Prostate gland (tissue), 2 donors: ENCODE measurements at regions not wholly inside any gene's neighbourhood (a gene's known extent, or its start where the extent isn't known, plus 50 kb on each side); places are given as distances from the start of the nearest gene placed in this dataset.

Source experiments
- DNase-seq: peaks from one replicate; pipeline ENCODE4 v3.0.0-alpha.2; 2019; ENCODE audit warnings: low spot score
- H3K27ac ChIP-seq, 2 donors: fragments of 200-600 bp; sonication (generic); 2 replicates each; pipeline ENCODE4 v1.5.1; 2017 to 2019
- H3K27me3 ChIP-seq: fragments of 200-600 bp; sonication (generic); replicated peaks from 2 replicates; pipeline ENCODE4 v1.5.1; 2019; ENCODE audit not compliant: insufficient read depth
- H3K36me3 ChIP-seq, 2 donors: fragments of 200-600 bp; sonication (generic); 1 replicate in 1 of 2; 2 replicates in 1 of 2; pipeline versions ENCODE4 v1.5.1 to v1.8.1; 2017 to 2019
- H3K4me1 ChIP-seq: fragments of 200-600 bp; sonication (generic); replicated peaks from 2 replicates; pipeline ENCODE4 v1.5.1; 2019
- H3K4me3 ChIP-seq, 2 donors: fragments of 200-600 bp; sonication (generic); 2 replicates each; pipeline ENCODE4 v1.5.1; 2017 to 2019
- H3K9me3 ChIP-seq: fragments of 200-600 bp; sonication (generic); 2 replicates; pipeline ENCODE4 v1.5.1; 2017
- CTCF ChIP-seq, 4 experiments: fragments of 200-600 bp in 2 of 4; fragments of 450-650 bp in 2 of 4; sonication (generic) in 2 of 4; IDR thresholded peaks; 1 replicate in 3 of 4; 2 replicates in 1 of 4; pipeline ENCODE4 v1.5.1; 2016 to 2019; ENCODE audit warnings: antibody characterized with exemption in 4 of 4, mild to moderate bottlenecking in 2 of 4, moderate library complexity in 2 of 4
- POLR2A ChIP-seq: fragments of 450-650 bp; IDR thresholded peaks from one replicate; pipeline ENCODE4 v1.6.1; 2016; ENCODE audit warnings: antibody characterized with exemption, mild to moderate bottlenecking
- POLR2AphosphoS5 ChIP-seq: sonication (generic); formaldehyde crosslinking; IDR thresholded peaks from one replicate; pipeline ENCODE4 v1.6.1; 2017; ENCODE audit warnings: antibody characterized with exemption
- WGBS: methylation state at CpG from one replicate; pipeline ENCODE4 v1.1.5; 2018; 5-methylcytosine and 5-hydroxymethylcytosine counted together
- intact Hi-C: fragments of 100-400 bp; cut with DNase I; formaldehyde crosslinking; loops from one replicate; pipeline ENCODE4 v1.14.2; 2022

- intact Hi-C loops, result no loop called here
- TF ChIP-seq CTCF (IDR thresholded peaks at IDR 0.05) (no peak), POLR2AphosphoS5 (no peak), POLR2A (no peak)
- no peak overlapping the region for H3K4me3 ChIP-seq
- WGBS, result 63% methylated on average over 20 of the region's 20 CpGs
- no peak overlapping the region for H3K27ac ChIP-seq
- H3K27me3 ChIP-seq, result no peaks in the 10 kb centered on the region
- H3K4me1 ChIP-seq, result no peaks in the 10 kb centered on the region
- H3K9me3 ChIP-seq, result no peaks in the 10 kb centered on the region
- H3K36me3 ChIP-seq, result no peaks in the 10 kb centered on the region
- no peak for DNase-seq
Observed at GRCh38 chr2:9692456-9693195, 61.8 kb upstream of the YWHAQ start.

- TF ChIP-seq POLR2A (no peak), POLR2AphosphoS5 (no peak), CTCF (IDR thresholded peaks at IDR 0.05) (no peak)
- DNase-seq, result no peak
- Histone ChIP-seq H3K27ac (no peak overlapping the region), H3K4me3 (no peak overlapping the region), H3K27me3 (no peaks in the 10 kb centered on the region), H3K9me3 (no peaks in the 10 kb centered on the region), H3K36me3 (no peaks in the 10 kb centered on the region), H3K4me1 (no peaks in the 10 kb centered on the region)
- WGBS, result 69% methylated on average over 8 of the region's 8 CpGs
- intact Hi-C loops, result no loop called here
Observed at GRCh38 chr2:9693196-9693491, 62.3 kb upstream of the YWHAQ start.

- WGBS, result 97% methylated on average over 16 of the region's 16 CpGs
- no peak overlapping the region for H3K27ac ChIP-seq
- H3K36me3 ChIP-seq, result no peaks in the 10 kb centered on the region
- no peak for DNase-seq
- TF ChIP-seq CTCF (IDR thresholded peaks at IDR 0.05), result no peak
- no peak for TF ChIP-seq POLR2AphosphoS5
- TF ChIP-seq POLR2A, result no peak
- no peaks in the 10 kb centered on the region for H3K4me1 ChIP-seq
- intact Hi-C loops, result no loop called here
- no peaks in the 10 kb centered on the region for H3K27me3 ChIP-seq
- H3K9me3 ChIP-seq, result no peaks in the 10 kb centered on the region
- no peak overlapping the region for H3K4me3 ChIP-seq
Observed at GRCh38 chr2:9693646-9694045, 62.8 kb upstream of the YWHAQ start.

- Histone ChIP-seq H3K27me3 (no peaks in the 10 kb centered on the region), H3K27ac (no peak overlapping the region), H3K36me3 (no peaks in the 10 kb centered on the region), H3K4me3 (no peak overlapping the region), H3K9me3 (no peaks in the 10 kb centered on the region), H3K4me1 (no peaks in the 10 kb centered on the region)
- WGBS, result 86% methylated on average over 16 of the region's 17 CpGs
- no peak for TF ChIP-seq POLR2AphosphoS5
- no peak for TF ChIP-seq CTCF (IDR thresholded peaks at IDR 0.05)
- no peak for DNase-seq
- intact Hi-C loops, result no loop called here
Observed at GRCh38 chr2:9694661-9695234, 64.0 kb upstream of the YWHAQ start.

- Histone ChIP-seq H3K9me3 (no peaks in the 10 kb centered on the region), H3K4me3 (no peak overlapping the region), H3K4me1 (no peaks in the 10 kb centered on the region), H3K36me3 (no peaks in the 10 kb centered on the region), H3K27ac (no peak overlapping the region), H3K27me3 (no peaks in the 10 kb centered on the region)
- DNase-seq, result no peak
- 77% methylated on average over 6 of the region's 6 CpGs for WGBS
- intact Hi-C loops, result no loop called here
- TF ChIP-seq POLR2A, result no peak
- TF ChIP-seq POLR2AphosphoS5, result no peak
- TF ChIP-seq CTCF (IDR thresholded peaks at IDR 0.05), result no peak
Observed at GRCh38 chr2:9695941-9696340, 65.1 kb upstream of the YWHAQ start.
